Muscle layer of colon (tissue), 2 donors: ENCODE measurements at regions not wholly inside any gene's neighbourhood (a gene's known extent, or its start where the extent isn't known, plus 50 kb on each side); places are given as distances from the start of the nearest gene placed in this dataset.
"Not testable (repeated sequence)": the region's sequence is repeated elsewhere in the genome, so short reads cannot be mapped to it uniquely, and the experiment has no call there.

Experiments used
- H3K27ac ChIP-seq: one replicate; pipeline ENCODE4 v1.7.0; 2013; ENCODE audit warnings: low read depth, mild to moderate bottlenecking, low read length, moderate library complexity
- H3K27me3 ChIP-seq, 2 donors: one replicate each; pipeline ENCODE4 v1.7.0; 2013; ENCODE audit warnings: low read length in 2 of 2, mild to moderate bottlenecking in 2 of 2; ENCODE audit not compliant: insufficient read depth in 2 of 2, control insufficient read depth in 1 of 2
- H3K36me3 ChIP-seq: one replicate; pipeline ENCODE4 v1.7.0; 2013; ENCODE audit warnings: mild to moderate bottlenecking, low read length; ENCODE audit not compliant: insufficient read depth
- H3K4me1 ChIP-seq: one replicate; pipeline ENCODE4 v1.7.0; 2013; ENCODE audit warnings: mild to moderate bottlenecking, low read length; ENCODE audit not compliant: insufficient read depth
- H3K4me3 ChIP-seq, 2 donors: one replicate each; pipeline ENCODE4 v1.7.0; 2013; ENCODE audit warnings: low read length in 2 of 2, low read depth in 1 of 2, mild to moderate bottlenecking in 1 of 2, moderate library complexity in 1 of 2
- H3K9ac ChIP-seq: one replicate; pipeline ENCODE4 v1.7.0; 2013; ENCODE audit warnings: low read length
- H3K9me3 ChIP-seq: one replicate; pipeline ENCODE4 v1.7.0; 2013; ENCODE audit warnings: mild to moderate bottlenecking, low read length
- donor health status: abdominal sarcoma.
- donor health status: Adenocarcinoma of cecum.

GRCh38 chrX:825991-826390, 195.4 kb downstream of the SHOX start:
- H3K9me3 ChIP-seq: no peaks in the 10 kb centered on the region
- no peaks in the 10 kb centered on the region for H3K36me3 ChIP-seq
- H3K27me3 ChIP-seq: no peaks in the 10 kb centered on the region
- no peaks in the 10 kb centered on the region for H3K4me1 ChIP-seq
- no peak overlapping the region for H3K9ac ChIP-seq
- H3K4me3 ChIP-seq: no peak overlapping the region
- no peak overlapping the region for H3K27ac ChIP-seq

GRCh38 chrX:823073-823472, 192.5 kb downstream of the SHOX start:
- H3K27ac ChIP-seq, H3K9me3 ChIP-seq, H3K27me3 ChIP-seq, H3K4me1 ChIP-seq, H3K4me3 ChIP-seq, H3K36me3 ChIP-seq, H3K9ac ChIP-seq: not testable (repeated sequence)

- no peak overlapping the region for H3K27ac ChIP-seq
- no peaks in the 10 kb centered on the region for H3K36me3 ChIP-seq
- H3K4me3 ChIP-seq: no peak overlapping the region
- H3K27me3 ChIP-seq: no peaks in the 10 kb centered on the region
- no peak overlapping the region for H3K9ac ChIP-seq
- H3K4me1 ChIP-seq: no peaks in the 10 kb centered on the region
- no peaks in the 10 kb centered on the region for H3K9me3 ChIP-seq
Measured at GRCh38 chrX:821327-822107, 190.9 kb downstream of the SHOX start.

- H3K27me3 ChIP-seq: no peaks in the 10 kb centered on the region
- H3K9ac ChIP-seq: no peak overlapping the region
- H3K36me3 ChIP-seq: no peaks in the 10 kb centered on the region
- H3K9me3 ChIP-seq: no peaks in the 10 kb centered on the region
- no peaks in the 10 kb centered on the region for H3K4me1 ChIP-seq
- H3K27ac ChIP-seq: no peak overlapping the region
- H3K4me3 ChIP-seq: no peak overlapping the region
Measured at GRCh38 chrX:819684-820083, 189.1 kb downstream of the SHOX start.

- no peak overlapping the region for H3K4me3 ChIP-seq
- no peaks in the 10 kb centered on the region for H3K36me3 ChIP-seq
- no peaks in the 10 kb centered on the region for H3K4me1 ChIP-seq
- no peak overlapping the region for H3K9ac ChIP-seq
- H3K9me3 ChIP-seq: no peaks in the 10 kb centered on the region
- H3K27ac ChIP-seq: no peak overlapping the region
- H3K27me3 ChIP-seq: no peaks in the 10 kb centered on the region
Measured at GRCh38 chrX:817759-818300, 187.2 kb downstream of the SHOX start.

GRCh38 chrX:817147-817546, 186.6 kb downstream of the SHOX start:
- not testable (repeated sequence) for H3K36me3 ChIP-seq

GRCh38 chrX:816411-816810, 185.8 kb downstream of the SHOX start:
- no peaks in the 10 kb centered on the region for H3K36me3 ChIP-seq
- no peak overlapping the region for H3K4me3 ChIP-seq
- no peaks in the 10 kb centered on the region for H3K4me1 ChIP-seq
- H3K9ac ChIP-seq: no peak overlapping the region
- no peak overlapping the region for H3K27ac ChIP-seq
- no peaks in the 10 kb centered on the region for H3K9me3 ChIP-seq
- no peaks in the 10 kb centered on the region for H3K27me3 ChIP-seq

More at GRCh38 chrX:817147-817546, 186.6 kb downstream of the SHOX start:
- not testable (repeated sequence) for H3K27me3 ChIP-seq, H3K9me3 ChIP-seq, H3K9ac ChIP-seq, H3K4me3 ChIP-seq, H3K4me1 ChIP-seq, H3K27ac ChIP-seq

- no peak overlapping the region for H3K9ac ChIP-seq
- no peaks in the 10 kb centered on the region for H3K4me1 ChIP-seq
- H3K27ac ChIP-seq: no peak overlapping the region
- H3K27me3 ChIP-seq: no peaks in the 10 kb centered on the region
- no peaks in the 10 kb centered on the region for H3K36me3 ChIP-seq
- H3K4me3 ChIP-seq: no peak overlapping the region
- H3K9me3 ChIP-seq: no peaks in the 10 kb centered on the region
Measured at GRCh38 chrX:810186-810585, 179.6 kb downstream of the SHOX start.

GRCh38 chrX:809081-809480, 178.5 kb downstream of the SHOX start:
- Histone ChIP-seq H3K9me3 (no peaks in the 10 kb centered on the region), H3K9ac (no peak overlapping the region), H3K4me1 (no peaks in the 10 kb centered on the region), H3K36me3 (no peaks in the 10 kb centered on the region), H3K27ac (no peak overlapping the region), H3K27me3 (no peaks in the 10 kb centered on the region), H3K4me3 (no peak overlapping the region)

GRCh38 chrX:806586-806985, 176.0 kb downstream of the SHOX start:
- H3K27ac ChIP-seq: no peak overlapping the region
- no peaks in the 10 kb centered on the region for H3K36me3 ChIP-seq
- H3K27me3 ChIP-seq: no peaks in the 10 kb centered on the region
- H3K9me3 ChIP-seq: no peaks in the 10 kb centered on the region
- no peak overlapping the region for H3K9ac ChIP-seq
- H3K4me1 ChIP-seq: no peaks in the 10 kb centered on the region
- no peak overlapping the region for H3K4me3 ChIP-seq

GRCh38 chrX:805988-806387, 175.4 kb downstream of the SHOX start:
- Histone ChIP-seq H3K27me3 (no peaks in the 10 kb centered on the region), H3K9me3 (no peaks in the 10 kb centered on the region), H3K4me1 (no peaks in the 10 kb centered on the region), H3K9ac (no peak overlapping the region), H3K27ac (no peak overlapping the region), H3K4me3 (no peak overlapping the region), H3K36me3 (no peaks in the 10 kb centered on the region)

- no peak overlapping the region for H3K9ac ChIP-seq
- H3K9me3 ChIP-seq: no peaks in the 10 kb centered on the region
- no peak overlapping the region for H3K27ac ChIP-seq
- H3K27me3 ChIP-seq: no peaks in the 10 kb centered on the region
- no peaks in the 10 kb centered on the region for H3K4me1 ChIP-seq
- H3K36me3 ChIP-seq: no peaks in the 10 kb centered on the region
- H3K4me3 ChIP-seq: no peak overlapping the region
Measured at GRCh38 chrX:805103-805670, 174.6 kb downstream of the SHOX start.
